Skin of body (tissue), 1 donor: ENCODE measurements at regions not wholly inside any gene's neighbourhood (a gene's known extent, or its start where the extent isn't known, plus 50 kb on each side); places are given as distances from the start of the nearest gene placed in this dataset.

ENCODE experiments used
- DNase-seq: peaks from one replicate; lab custom pipeline; 2025; lab: John Stamatoyannopoulos, UW

- no peak for DNase-seq
These were observed 362.4 kb downstream of the ADRA2A start for GRCh38 chr10:111439034-111439842.

DNA sequence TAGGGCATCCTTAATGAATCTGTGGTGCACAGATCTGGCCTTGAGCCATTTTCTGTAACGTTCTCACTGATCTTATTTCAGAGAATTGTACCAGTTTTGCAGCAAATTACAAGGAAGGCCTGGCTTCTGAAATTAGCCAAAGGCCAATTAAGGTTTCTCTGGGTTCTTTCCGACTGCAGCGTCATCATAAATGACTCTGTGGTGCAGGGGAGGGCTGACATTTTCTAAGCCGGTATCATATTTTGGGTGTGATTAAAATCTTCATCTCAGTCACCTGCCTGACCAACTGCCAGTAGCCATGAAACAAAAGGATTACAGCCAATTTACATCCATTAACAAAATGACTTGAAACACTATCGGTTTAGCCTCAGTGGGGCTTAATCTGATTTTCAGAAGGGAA lies 363.7 kb downstream of the ADRA2A start:
- DNase-seq, result no peak

DNA sequence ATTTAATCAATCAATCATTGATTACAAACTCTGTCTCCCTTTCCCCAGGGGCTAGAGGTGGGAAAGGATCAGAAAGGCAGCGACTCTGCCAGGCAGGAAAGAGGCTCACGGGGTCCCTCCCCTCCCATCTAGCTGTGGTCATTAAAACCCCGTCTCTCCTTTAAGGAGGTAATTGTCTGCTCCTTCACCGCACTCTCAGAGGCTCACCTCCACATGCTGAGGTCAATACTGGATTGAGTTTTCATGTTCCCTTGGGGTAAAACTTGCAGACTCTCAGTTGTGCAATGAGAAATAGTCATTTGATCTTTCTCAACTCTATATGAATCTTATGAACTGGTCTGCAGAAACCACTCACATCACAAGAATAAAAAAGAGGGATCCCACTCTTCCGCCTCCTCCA lies 368.8 kb downstream of the ADRA2A start:
- no peak for DNase-seq

DNA sequence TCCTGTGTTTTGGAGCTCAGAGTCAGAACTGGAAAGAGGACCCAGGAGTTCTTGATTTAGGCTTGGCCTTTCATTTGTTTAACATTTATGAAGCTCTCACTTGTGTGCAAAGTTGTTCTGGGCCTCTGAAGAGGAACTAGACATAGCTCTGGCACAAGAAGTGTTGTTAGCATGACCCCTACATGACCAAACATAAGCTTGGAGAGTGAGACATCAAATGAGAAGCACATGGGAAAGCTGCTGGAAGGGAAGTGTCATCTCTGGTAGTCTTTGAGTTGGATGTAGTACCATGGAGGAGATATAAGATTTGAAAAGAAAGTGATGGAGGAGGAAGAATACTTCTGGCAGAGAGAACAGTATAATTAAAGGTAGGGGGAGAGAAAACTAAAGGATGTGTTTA lies 370.1 kb downstream of the ADRA2A start:
- no peak for DNase-seq

- DNase-seq, result no peak
These were observed 375.3 kb downstream of the ADRA2A start for GRCh38 chr10:111452153-111452552.

GRCh38 chr10:111455776-111456426 lies 379.1 kb downstream of the ADRA2A start:
- no peak for DNase-seq

- DNase-seq, result no peak
These were observed 381.4 kb downstream of the ADRA2A start for GRCh38 chr10:111458256-111458655.

DNA sequence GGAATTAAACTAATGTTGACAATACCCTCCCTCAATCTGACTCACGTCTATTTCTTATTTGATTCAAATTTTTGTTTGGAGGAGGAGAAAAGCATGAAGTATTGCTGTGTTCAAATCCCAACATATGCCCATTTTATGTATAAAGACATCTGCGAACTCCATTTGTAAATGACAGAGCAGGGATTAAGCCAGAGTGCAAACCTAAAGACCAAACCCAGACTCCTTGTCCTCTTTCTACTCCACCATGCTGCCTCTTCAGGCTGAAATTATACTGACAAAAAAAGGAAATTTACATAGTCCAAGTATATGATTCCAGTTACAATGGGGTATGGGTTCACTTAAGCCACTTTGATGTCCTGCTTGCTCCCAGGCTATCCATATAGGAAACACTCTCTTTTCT lies 383.1 kb downstream of the ADRA2A start:
- DNase-seq, result no peak

- DNase-seq, result no peak
These were observed 395.6 kb downstream of the ADRA2A start for GRCh38 chr10:111472445-111472844.

DNA sequence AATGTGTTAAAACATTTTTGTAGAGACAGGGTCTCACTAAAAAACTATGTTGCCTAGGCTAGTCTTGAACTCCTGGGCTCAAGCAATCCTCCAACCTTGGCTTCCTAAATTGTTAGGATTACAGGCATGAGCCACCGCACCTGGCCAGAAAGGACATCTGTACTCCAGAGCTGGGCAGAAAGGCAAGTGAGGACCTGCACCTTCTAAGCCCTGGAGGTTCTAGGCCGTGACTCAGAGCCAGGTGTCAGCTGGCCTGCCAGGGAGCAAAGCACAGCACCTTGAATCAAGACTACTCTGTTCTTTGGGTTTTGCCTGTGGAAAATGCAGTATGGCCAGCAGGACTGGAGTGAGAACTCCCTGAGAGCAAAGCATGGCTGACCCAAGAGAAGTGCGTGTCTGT lies 396.5 kb downstream of the ADRA2A start:
- DNase-seq, result no peak

DNA sequence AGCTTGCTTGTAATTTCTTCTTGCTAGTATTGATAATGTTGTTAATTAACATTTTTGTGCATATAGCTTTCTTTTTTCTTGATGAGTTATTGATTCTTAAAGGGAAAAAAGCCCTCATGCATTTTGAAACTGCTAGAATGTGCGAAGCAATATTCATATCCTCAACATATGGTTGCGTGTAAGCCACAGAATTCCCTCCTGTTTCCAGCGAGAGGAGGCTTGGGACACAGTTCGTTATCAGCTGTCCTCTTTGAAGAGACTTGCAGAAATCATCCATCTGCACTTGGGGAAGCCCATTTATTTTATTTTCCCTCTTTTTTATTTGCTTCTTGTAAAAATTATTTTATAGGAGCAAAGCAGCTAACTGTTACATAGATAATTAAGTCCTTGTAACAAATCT lies 398.0 kb downstream of the ADRA2A start:
- no peak for DNase-seq

DNA sequence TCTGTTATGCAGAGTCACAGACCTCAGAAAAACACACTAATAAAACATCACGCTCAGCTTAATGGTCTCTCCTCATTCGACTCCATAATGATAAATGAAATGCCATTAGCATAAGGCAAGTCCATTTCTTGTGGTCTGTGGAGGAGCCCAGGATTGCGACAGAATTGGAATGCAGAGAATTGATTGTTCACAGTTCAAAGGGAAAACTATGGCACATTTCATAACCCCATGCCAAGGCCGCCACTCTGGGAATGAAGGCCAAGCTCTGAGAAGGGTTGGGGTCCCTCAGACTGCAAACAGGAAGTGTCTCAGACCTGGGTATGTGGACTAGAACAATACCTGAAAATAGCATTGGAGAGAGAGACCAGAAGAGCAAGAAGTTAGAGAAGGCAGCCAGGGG lies 398.9 kb downstream of the ADRA2A start:
- no peak for DNase-seq

- DNase-seq, result no peak
These were observed 401.8 kb downstream of the ADRA2A start for GRCh38 chr10:111478651-111479050.

GRCh38 chr10:111479966-111480365 lies 403.1 kb downstream of the ADRA2A start:
- DNase-seq, result no peak

DNA sequence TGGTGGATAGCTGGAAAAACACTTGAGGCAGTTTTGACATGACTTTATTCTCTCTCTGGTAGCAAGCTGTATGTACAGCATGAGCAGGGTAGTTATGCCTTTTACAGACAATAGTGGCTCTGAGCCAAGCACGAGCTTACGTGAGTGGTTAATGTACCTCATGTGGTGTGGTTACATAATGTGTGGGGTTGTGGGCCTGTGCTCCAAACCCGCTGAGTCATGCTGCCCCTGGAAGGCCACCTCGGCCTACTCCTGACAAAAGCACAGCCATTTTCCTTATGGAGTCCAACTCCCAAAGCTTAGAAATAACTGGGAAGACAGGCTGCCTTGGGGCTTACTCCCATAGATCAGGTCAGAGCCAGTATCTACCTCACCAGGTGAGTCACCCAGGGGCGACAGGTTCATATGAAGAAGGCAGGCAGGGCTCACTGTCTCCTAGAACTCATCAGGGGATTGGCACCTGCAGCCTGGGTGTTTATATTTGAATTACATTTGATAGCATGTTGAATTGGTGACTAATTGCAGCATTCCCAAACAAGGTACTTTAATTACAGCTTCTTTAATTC lies 404.5 kb downstream of the ADRA2A start:
- DNase-seq, result no peak

- no peak for DNase-seq
These were observed 405.0 kb downstream of the ADRA2A start for GRCh38 chr10:111481866-111482265.

DNA sequence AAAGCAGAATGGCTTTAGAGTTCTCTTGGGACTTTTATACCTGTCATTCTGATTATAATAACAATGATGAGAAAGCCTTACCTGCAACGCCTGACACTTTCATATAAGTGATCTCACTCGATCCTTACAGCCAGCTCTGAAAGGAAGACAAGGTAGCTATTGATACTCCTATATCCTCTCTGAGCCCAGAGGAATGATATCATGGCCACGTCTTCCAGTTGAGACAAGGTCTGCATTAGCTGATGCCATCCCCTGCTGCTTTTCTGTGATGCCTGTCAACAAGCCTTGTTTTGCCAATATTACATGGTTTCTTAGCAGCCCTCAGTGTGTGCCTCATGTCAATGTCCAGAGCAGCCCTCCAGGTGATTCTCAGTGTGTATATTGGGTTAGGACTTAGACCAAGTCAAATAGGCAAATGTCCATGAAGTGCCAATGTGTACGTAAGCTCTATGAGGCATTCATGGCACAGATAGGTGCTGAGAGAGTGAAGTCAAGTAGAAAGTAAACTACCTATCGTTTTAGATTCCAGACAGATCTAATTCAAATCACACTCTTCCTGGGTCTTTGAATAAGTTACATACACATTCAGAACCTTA lies 405.9 kb downstream of the ADRA2A start:
- no peak for DNase-seq

DNA sequence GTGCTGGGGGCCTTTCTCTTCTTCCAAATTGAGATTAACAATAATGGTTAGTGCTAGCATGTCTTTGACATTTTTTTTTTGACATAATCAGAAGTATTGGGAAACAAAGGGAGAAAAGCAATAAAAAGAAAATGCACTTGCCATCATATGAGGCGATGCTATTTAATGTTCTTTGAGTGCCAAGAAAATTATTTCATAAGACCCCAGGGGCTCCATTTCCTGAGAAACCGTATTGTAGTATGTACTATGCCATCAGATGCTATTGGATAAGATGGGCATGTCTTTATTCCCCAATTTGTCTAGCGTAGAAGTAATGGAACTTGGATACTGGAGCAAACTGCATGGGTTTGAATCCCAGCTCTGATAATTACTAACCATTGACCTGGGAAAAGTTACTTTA lies 408.9 kb downstream of the ADRA2A start:
- no peak for DNase-seq

DNA sequence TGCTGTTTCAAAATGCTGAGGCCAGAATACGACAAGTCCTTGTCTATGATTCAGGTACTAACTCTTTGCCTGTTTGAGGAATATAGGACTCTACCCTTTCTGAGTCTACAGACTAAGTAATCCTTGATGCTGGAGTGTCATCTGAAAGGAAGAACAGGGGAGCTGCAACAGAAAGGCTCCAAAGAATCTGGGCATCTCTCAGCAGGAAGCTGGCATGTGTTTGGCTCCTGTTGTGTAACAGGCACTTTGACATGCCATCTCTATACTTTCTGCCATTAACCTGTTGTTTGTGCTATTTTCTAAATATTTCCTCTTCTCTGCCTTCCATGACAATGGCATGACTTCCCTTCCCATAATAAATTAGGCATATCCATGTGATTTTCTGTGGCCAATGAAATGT lies 409.5 kb downstream of the ADRA2A start:
- no peak for DNase-seq

DNA sequence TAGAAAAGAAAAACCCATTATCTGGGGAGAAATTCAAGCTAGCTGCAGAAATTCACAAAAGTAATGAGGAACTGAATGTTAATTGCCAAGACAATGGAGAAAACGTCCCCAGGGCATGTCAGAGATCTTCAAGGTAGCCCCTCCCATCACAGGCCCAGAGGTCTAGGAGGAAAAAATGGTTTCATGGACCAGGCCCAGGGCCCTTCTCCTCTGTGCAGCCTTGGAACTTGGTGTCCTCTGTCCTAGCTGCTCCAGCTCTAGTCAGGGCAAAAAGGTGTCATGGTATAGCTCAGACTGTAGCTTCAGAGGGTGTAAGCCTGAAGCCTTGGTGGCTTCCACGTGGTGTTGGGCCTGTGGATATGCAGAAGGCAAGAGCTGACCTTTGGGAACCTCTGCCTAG lies 411.8 kb downstream of the ADRA2A start:
- DNase-seq, result no peak

DNA sequence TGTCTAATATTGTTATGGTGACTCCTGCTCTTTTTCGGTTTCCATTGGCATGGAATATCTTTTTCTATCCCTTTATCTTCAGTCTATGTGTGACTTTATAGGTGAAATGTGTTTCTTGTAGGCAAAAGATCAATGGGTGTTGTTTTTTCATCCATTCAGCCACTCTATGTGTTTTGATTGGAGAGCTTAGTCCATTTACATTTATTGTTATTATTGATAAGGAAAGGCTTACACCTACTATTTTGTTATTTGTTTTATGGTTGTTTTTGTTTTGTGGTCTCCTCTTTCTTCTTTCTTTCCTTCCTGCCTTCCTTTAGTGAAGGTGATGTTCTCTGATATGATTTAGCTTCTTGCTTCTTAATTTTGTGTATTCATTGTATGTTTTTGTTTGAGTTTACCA lies 414.3 kb downstream of the ADRA2A start:
- no peak for DNase-seq

DNA sequence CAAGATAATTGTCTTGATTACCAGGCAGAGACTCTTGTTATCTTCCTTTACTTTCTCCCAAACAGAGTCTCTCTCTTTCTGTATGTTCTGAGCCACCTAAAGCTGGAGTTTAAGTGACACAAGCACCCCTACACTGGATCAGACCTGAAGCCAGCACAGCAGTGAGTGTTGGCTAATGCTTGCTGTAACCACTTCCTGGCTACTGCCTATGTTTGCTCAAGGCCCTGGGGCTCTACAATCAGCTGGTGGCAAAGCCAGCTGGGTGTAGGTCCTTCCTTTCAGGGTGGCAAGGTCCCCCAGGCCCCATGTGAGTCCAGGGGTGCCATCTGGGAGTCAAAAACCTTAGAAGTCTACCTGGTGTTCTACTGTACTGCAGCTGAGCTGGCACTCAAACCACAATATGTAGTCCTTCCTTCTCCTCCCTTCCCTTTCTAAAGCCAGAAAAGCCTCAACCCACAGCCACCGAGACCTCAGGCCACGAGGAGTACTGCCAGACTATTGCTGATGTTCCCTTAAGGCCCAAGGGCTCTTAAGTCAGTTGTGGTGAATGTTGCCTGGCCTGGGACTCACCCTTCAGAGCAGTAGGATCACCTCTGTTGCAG lies 416.3 kb downstream of the ADRA2A start:
- DNase-seq, result no peak
